SIG-M5 treated with dmso at 0.1 percent for 504 hours (cell line): ENCODE measurements at regions not wholly inside any gene's neighbourhood (a gene's known extent, or its start where the extent isn't known, plus 50 kb on each side); places are given as distances from the start of the nearest gene placed in this dataset.
"Not testable (repeated sequence)": the region's sequence is repeated elsewhere in the genome, so short reads cannot be mapped to it uniquely, and the experiment has no call there.

Source experiments
- DNase-seq: peaks from one replicate; lab custom pipeline; 2025; ENCODE audit not compliant: unreplicated experiment; lab: John Stamatoyannopoulos, UW

DNA sequence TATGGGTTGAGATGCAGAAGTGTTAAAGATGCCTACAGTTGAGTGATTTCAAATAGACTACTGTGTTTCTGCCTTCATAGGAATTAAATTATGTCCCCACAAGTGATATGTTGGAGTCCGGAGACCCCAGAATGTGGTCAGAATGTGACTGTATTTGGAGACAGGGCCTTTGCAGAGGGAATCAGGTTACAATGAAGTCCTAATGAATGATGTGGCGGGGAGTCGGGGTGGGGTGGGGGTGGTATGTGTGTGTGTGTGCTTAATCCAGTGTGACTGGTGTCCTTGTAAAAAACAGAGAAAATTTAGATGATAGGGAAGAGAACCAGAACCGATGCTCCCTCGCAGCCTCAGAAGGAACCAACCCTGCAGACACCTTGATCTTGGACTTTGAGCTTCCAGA is 448.2 kb downstream of the QKI start:
- DNase-seq: no peak

DNA sequence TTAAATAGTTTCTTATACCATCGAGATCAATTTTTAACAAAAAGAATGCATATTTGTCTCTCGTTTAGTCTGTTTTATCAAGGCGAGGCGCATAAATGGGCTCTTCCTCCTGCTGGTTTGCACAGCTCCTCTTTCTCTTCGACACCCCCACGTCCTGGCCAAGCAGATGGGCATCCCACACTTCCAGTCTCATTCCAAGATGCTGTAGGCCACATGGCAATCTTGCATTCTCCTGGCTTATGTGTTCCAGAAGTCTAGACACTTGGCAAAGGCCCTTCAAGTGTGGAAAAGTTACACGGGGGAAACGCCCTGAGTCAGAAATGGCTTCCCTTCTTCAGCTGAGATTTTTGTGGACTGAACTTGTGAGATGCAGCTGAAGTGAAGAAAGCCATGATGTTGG is 447.1 kb downstream of the QKI start:
- no peak for DNase-seq

DNA sequence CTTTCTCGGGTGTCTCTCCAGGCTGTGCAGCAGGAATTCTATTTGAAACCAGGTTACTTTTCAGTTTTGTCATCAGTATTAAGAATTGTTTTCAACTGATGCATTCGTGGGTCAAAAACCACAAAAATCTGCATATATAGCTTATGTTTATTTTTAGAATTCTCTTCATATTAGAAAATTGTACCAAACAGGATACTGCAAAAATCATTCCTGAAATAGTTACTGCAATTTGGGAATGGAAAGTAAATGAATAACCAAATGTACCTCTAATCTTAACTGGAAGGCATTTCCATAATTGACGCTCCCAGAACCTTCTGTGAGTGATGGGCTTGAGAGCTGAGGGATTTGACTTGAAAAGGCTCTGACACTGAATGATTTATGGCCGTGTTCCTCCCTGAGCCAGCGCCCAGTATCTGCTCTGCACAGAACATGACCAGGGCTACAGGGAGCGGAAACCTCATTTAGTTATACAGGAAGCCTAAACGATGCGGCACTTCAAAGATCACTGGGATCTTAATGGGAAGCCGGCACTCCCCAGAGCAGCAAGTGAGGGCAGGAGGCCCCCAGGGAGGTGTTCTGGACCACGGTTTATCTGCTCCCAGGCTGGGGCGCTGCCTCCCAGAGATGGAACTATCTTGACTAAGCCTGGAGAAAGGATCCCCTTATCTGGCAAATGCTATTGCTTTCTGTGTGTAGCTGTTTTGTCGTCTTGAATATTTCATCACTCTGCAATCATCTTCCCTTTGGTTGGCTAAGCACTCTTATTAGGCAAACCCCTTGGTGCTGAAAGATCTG is 446.0 kb downstream of the QKI start:
- DNase-seq: peak; percentile 0

DNA sequence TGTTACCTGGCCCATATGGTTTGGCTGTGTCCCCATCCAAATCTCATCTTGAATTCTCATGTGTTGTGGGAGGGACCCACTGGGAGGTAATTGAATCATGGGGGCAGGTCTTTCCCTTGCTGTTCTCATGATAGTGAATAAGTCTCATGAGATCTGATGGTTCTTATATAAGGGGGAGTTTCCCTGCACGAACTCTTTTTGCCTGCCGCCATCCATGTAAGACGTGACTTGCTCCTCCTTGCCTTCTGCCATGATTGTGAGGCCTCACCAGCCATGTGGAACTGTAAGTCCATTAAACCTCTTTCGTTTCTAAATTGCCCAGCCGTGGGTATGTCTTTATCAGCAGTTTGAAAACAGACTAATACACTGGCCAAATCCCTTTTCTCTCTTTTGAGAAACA is 444.4 kb downstream of the QKI start:
- DNase-seq: not testable (repeated sequence)

DNA sequence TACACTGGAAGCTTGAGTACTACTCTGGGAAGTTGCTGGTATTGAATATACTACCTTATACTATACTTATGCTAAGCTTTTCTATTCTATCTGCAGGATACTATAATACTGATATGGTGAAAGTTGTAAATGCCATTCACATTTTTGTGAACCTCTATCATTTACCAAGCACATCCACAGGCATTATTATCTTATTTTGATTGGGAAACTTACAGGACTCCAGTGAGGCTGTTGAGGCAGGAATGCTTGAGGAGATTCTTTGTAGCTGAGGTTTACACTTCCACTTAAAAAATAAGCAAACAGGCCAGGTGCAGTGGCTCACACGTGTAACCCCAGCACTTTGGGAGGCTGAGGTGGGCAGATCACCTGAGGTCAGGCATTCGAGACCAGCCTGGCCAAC is 442.9 kb downstream of the QKI start:
- DNase-seq: no peak

DNA sequence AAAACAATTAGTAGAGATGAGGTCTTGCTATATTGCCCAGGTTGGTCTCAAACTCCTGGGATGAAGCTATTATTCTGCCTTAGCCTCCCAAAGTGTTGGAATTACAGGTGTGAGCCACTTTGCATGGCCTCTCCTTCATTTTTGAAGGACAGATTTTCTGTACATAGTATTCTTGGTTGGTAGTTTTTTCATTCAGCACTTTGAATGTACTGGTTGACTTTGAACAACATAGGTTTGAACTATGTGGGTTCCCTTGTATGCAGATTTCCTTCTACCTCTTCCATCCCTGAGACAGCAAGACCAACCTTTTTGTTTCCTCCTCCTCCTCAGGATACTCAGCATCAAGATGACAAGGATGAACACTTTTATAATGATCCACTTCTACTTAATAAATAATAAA is 436.4 kb downstream of the QKI start:
- DNase-seq: no peak

DNA sequence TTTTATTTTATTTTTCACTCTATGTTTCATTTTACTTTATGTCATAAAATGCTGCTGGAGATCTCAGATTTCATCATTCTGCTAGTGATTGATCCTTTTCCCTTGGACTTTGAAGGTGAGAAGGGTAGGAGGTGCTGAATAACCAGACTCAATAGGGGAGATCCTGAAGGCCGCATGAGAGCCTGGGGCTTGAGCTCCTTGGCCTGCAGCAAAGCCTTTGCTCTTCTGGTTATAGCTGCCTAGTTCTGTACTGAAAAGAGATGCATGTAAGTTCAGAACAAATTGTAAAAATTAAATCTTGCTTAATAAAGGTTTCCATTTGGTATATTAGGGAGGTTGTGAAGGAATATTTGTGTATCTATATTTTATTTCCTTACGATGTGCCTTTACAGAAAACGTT is 430.2 kb downstream of the QKI start:
- DNase-seq: no peak

DNA sequence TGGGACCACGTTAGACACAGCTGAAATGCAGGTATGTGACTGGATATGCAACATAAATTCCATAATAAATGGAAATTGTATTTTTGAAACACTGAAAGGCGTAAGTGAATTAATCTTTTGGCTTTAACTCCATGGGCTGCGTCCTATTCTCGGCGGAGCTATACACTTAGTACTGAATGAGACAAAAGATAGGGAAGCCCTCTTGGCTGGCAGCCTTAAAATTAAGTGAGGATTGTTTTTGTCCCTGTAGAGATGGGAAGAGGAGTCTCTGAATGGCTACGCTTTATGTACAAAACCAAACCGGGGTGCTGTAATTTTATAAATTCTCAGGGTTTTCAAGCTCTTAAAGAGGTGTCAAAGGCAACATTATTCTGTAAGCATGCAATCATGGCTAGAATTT is 429.8 kb downstream of the QKI start:
- no peak for DNase-seq

DNA sequence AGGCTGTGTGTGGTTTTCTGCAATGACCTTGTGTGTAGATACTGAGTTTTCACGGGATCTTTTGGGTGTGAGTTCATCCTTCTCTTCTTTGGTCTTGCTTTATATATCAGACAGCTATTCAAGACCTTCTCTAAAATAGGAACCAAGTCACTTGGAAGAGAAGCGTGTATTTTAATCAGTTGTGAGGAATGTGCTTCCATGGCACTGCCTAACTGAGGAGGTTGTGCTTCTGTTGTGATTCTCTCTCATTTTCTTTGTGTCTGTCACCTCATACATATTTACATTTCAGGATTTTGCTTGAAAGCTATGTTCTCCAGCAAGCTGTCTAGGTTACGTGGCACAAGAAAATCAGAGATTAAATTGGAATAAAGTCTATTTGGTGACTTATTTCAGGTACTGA is 428.7 kb downstream of the QKI start:
- DNase-seq: no peak

DNA sequence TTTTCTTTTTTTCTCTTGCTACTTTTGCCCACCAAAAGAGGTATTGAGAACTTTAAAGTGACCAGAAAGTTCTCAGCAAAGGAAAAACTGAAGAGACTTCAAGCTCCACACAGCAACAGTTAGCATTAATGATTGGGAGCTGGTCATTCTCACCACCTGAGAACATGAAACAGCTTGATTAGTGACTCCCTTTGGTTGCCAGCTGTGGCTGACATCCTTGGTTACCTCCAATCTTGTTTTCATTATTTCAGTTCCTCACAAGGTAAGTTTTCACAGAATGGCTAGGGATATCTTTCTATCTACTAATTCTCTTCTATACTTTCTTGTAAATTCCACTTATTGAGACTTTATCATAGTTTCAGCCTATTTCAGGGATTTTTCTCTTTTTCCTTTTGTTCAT is 427.9 kb downstream of the QKI start:
- no peak for DNase-seq

DNA sequence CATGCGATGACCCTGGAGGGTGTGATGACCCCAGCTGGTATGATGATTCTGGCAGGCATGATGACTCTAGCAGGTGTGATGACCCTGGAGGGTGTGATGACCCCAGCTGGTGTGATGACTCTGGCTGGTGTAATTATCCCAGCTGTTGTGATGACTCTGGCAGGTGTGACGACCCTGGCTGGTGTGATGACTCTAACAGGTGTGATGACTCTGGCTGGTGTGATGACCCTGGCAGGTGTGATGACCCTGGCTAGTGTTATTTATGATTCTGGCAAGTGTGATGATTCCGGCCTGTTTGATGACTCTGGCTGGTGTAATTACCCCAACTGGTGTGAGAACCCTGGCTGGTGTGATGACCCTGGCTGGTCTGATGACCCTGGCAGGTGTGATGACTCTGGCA is 427.2 kb downstream of the QKI start:
- no peak for DNase-seq

DNA sequence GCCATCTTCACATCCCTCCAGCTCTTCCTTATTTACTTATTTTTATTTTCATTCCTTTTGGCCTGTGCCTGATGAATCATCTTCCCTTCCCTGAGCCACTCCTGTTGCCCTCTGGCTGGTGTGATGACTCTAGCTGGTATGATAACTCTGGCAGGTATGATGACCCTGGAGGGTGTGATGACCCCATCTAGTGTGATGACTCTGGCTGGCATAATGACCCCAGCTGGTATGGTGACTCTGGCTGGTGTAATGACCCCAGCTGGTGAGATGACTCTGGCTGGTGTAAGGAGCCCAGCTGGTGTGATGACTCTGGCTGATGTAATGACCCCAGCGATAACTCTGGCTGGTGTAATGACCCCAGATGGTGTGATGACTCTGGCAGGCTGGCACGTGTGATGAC is 426.8 kb downstream of the QKI start:
- no peak for DNase-seq

DNA sequence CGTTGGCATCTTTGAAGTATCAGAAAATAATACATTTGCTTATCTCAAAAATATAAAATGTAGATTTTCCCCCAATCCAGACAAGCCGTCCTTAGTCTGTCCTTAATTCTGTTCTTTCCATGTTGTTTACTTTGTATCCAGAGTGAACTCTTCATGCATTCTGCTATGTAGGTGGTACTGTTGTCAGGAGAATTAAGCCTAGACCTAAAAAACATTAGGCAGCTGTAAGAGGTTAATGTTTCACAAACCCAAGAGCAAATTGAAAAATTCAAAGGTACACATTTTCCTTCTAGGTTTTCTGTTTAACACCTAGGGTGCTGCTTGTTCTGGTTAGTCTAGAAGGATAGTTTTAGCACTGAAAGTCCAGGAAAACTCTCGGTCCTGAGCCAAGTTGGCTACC is 426.4 kb downstream of the QKI start:
- DNase-seq: no peak

DNA sequence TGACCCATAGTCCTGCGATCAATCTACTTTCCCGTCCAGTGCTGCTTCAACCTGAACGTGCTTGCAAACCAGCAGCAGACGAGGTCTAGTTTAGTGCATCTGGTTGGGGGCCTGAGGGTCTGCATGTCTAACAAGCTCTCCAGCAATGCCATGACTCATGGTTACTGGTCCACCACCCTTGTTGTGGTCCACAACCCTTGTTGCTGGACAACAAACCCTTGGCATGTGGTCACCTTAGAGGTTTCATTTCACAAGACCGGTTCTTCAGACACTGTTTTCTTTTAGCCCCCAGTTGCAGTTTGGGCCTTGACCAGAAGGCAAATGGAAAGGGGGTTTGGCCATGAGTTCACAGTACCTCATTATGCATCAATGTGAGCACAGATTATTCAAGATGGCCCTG is 424.8 kb downstream of the QKI start:
- DNase-seq: no peak

DNA sequence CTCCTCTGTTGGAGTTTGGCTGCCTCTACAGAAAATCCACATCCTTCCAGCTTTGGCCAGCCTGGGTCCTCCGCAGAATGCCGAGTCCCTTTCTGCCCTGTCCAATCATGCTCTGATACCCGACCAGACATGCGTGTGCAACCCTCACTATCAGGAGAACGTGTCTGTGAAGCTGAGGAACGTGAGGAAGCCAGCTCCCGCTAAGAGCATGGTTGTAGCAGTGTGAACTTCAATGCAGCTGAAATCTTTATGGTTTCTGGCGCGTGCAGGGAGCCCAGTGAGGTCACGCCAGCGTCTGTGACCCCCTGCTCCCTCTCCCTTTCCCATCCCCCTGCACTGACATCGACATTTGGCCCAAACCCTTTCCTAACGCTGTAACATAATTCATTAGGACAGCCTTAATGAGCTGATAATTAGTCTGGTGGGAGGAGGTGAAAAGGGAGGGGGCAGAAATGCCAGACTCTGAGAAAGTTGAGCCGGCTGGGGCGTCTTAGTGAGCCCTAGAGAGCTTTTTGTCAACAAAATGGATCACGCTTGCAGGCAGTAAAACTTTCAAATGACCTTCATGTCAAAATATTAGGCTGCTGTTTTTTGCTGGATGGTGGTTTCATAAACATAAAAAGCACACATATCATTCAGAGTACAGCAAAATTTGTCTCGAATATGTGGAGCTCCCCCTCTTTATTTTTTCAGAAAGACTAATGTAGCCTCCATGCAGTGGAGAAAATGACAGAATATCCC is 423.3 kb downstream of the QKI start:
- DNase-seq: no peak

DNA sequence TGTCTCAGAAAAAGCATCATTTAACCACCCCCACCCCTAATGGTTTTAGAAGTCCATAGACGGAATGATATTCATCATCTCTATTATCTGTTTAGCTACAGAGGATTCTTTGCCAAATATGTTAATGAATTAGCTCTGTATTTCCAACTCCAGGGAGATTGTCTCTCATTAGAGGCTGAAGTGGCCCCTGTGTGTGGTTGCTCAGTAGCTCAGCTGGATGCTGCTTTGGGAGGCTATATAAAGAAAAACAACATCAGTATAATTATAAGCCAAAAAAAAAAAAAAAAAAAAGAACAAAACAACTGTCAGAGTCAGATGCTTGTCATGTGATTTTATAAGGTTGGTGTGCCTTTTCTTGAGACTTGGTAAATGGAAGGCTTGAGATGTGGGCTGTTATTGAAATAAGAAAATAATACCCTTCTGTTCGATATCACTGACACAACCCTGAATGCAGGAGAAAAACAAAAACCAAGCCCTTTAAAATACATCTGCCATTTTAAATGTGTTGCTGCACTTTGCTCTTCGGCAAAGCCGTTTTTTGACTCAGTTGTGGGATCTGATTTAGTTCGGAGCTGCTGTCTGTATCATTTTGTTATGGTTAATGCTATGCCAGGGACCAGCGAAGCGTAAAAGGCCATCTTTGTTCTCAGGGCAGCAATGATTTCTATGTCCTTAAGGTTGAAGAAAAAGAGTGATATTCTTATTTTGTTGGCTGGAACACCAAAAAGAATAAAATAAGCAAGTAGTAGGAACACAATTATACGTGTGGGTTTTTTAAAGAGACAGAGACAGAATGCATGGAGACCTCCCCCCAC is 422.6 kb downstream of the QKI start:
- no peak for DNase-seq

DNA sequence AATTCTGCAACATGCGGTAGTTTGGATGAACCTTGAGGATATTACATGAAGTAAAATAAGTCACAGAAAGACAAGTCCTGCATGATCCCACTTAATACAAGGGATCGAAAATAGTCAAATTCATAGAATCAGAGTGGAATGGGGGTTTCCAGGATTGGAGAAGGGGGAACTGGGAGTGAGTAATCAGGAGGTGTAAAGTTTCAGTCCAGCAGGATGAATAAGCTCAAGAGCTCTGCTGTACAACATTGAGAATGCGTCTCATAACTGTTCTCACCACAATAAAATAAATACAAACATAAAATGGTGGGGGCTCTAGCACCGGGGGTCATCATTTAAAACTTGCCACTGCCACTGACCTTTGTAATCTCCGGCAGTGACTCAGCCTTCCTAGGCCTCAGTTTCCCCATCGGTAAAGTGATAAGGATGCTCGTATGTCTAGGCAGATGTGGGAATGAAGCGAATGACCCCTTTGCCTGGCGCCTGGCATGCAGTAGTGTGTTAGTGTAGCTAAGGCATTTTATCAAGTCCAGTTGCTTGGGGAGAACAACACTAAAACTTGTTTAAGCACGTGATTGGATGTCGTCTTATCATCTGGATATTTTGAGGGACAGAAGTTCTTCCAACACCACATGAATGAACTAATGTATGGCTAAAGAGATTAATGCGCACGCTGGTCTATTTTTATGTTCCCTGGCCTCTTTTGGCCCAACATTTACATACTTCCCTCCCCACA is 421.1 kb downstream of the QKI start:
- no peak for DNase-seq

DNA sequence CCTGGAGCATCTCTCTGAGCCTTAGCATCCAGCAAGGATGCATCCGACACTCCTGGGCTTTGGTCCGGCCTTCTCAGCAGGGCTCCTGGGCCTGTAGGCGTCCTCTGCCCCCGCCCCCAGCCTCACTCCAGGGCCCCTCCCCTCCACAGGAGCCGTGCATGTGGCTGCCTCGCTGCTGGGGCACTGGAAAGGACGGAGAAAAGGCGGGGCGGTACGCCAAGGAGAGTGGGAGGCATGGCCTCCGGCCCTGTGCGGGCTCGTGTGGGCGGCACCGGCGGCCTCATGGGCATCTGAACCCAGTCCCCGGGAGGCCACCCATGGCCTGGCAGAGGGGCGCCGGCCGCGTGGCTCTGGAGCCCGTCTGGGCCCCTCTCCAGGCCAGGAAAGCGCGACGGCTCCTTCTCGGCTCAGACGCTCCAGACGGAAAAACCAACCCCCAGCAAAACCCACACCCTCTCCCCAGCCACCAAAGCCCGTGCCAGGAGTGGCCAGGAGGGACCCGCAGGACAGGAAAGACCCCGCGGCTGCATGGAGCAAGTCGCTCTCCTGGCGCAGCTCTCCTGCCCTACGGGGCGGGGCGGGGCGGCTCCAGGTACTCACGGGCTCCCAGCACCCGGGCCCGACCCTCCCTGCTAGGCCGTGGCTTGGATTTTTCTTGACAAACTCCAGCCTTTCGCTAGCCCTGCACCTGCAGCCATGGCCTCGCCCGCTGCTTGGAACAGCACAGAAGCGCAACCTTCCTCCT is 419.9 kb downstream of the QKI start:
- DNase-seq: no peak

DNA sequence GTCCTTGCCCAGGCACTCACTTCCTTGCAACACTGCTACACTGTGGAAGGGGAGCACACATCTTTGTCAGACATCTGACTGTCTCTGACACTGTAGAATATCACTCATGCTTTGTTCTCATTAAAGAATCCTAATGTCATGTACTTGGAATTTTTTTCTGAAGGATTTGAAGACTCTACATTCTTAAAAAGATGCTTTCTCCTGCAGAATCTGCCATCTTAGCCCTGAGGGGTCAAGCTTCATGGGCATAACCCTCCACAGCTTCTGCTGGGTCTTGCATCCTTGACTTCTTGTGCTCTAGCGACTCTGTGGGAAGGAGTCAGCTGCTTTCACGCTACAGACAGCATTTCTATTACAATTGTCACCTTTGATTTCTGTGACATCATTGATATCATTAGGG is 417.2 kb downstream of the QKI start:
- DNase-seq: no peak

DNA sequence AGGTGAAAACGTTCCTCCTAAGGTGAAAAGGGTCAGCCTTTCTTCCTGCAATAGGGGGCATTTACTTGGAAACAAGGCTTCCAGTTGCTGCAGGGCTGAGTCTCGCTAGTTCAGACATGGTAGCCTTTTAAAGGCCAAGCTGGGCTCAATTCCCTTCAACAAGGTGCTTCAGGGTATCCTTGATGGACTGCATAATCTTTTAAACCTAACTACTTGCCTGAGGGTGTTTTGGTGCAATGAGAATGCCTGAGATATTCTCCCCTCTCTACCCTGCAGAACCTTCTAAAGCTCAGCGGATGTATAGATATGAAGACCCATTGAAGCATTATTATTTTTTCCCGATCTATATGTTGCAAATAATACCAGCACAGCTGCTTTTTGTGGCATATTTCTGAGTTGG is 416.1 kb downstream of the QKI start:
- no peak for DNase-seq
